Erythroblast (primary cell): ENCODE measurements at regions not wholly inside any gene's neighbourhood (a gene's known extent, or its start where the extent isn't known, plus 50 kb on each side); places are given as distances from the start of the nearest gene placed in this dataset.

Experiments used
- GATA1 ChIP-seq: IDR thresholded peaks from 2 replicates; pipeline ENCODE4 v1.6.1; 2011; ENCODE audit warnings: low read depth, mild to moderate bottlenecking, control low read depth, low read length, moderate library complexity
- POLR2A ChIP-seq: IDR thresholded peaks from 2 replicates; pipeline ENCODE4 v1.6.1; 2011; ENCODE audit warnings: mild to moderate bottlenecking, low read length

GRCh38 chr4:72919937-72920336 is 149.6 kb downstream of the COX18 start:
- TF ChIP-seq POLR2A (no peak), GATA1 (no peak)
